ENCODE measurements at regions not wholly inside any gene's neighbourhood (a gene's known extent, or its start where the extent isn't known, plus 50 kb on each side); places are given as distances from the start of the nearest gene placed in this dataset.

- TF ChIP-seq EZH2 (IDR thresholded peaks at IDR 0.05; ENCODE audit: low read length, unreplicated experiment) (no peak), EZH2phosphoT487 (IDR thresholded peaks at IDR 0.05; ENCODE audit: borderline replicate concordance, low read length) (no peak), CTCF (conservative IDR thresholded peaks at IDR 0.05; ENCODE audit: low read depth, low read length) (no peak)
- Histone ChIP-seq H3K79me2 (ENCODE audit: low read length) (no peaks in the 10 kb centered on the region), H3K9ac (ENCODE audit: low read length) (no peak overlapping the region), H3K4me2 (ENCODE audit: low read length) (no peak overlapping the region), H3K9me3 (ENCODE audit: low read length) (no peaks in the 10 kb centered on the region), H3K4me1 (ENCODE audit: insufficient read depth, low read length) (no peaks in the 10 kb centered on the region), H3K27ac (ENCODE audit: low read length) (no peak overlapping the region), H3K4me3 (ENCODE audit: low read length) (no peak overlapping the region), H4K20me1 (ENCODE audit: low read length) (0 out of 2 replicates have a peak, but pooled peaks cover 4% of the 10 kb centered on the region), H3K27me3 (ENCODE audit: low read length) (peaks cover 52% of the 10 kb centered on the region), H2AFZ (ENCODE audit: low read length) (no peak overlapping the region), H3K9me2 (replicated peaks; ENCODE audit: low read length) (no peaks in the 10 kb centered on the region), H3F3A (ENCODE audit: low read length, unreplicated experiment) (no peaks in the 10 kb centered on the region), H3K36me3 (ENCODE audit: low read depth, low read length) (no peaks in the 10 kb centered on the region)
- DNase-seq = no peak
- ChIA-PET POLR2A (ENCODE audit: unreplicated experiment) (no interaction called here), CTCF (no interaction called here)
- intact Hi-C loops (cut with micrococcal nuclease) = no loop called here
- no peak for ATAC-seq
- no TSS peak for BruUV-seq (replicated peaks)
These were observed 611.6 kb upstream of the VRK2 start for GRCh38 chr2:57434972-57435371.

- intact Hi-C loops (cut with micrococcal nuclease) = no loop called here
- no peak for ATAC-seq
- H3K4me2 ChIP-seq (ENCODE audit: low read length) = no peak overlapping the region
- no peaks in the 10 kb centered on the region for H3K36me3 ChIP-seq (ENCODE audit: low read depth, low read length)
- H3K9ac ChIP-seq (ENCODE audit: low read length) = no peak overlapping the region
- no peak for TF ChIP-seq CTCF (conservative IDR thresholded peaks at IDR 0.05; ENCODE audit: low read depth, low read length)
- no peak for TF ChIP-seq EZH2phosphoT487 (IDR thresholded peaks at IDR 0.05; ENCODE audit: borderline replicate concordance, low read length)
- TF ChIP-seq EZH2 (IDR thresholded peaks at IDR 0.05; ENCODE audit: low read length, unreplicated experiment) = no peak
- 0 out of 2 replicates have a peak, but pooled peaks cover 4% of the 10 kb centered on the region for H4K20me1 ChIP-seq (ENCODE audit: low read length)
- DNase-seq = no peak
- no peaks in the 10 kb centered on the region for H3K4me1 ChIP-seq (ENCODE audit: insufficient read depth, low read length)
- H3K27me3 ChIP-seq (ENCODE audit: low read length) = peaks cover 53% of the 10 kb centered on the region
- CTCF ChIA-PET = no interaction called here
- no peaks in the 10 kb centered on the region for H3F3A ChIP-seq (ENCODE audit: low read length, unreplicated experiment)
- no peaks in the 10 kb centered on the region for H3K79me2 ChIP-seq (ENCODE audit: low read length)
- H2AFZ ChIP-seq (ENCODE audit: low read length) = no peak overlapping the region
- no peaks in the 10 kb centered on the region for H3K9me3 ChIP-seq (ENCODE audit: low read length)
- H3K27ac ChIP-seq (ENCODE audit: low read length) = no peak overlapping the region
- POLR2A ChIA-PET (ENCODE audit: unreplicated experiment) = no interaction called here
- BruUV-seq (replicated peaks) = no TSS peak
- no peak overlapping the region for H3K4me3 ChIP-seq (ENCODE audit: low read length)
- no peaks in the 10 kb centered on the region for H3K9me2 ChIP-seq (replicated peaks; ENCODE audit: low read length)
These were observed 609.5 kb upstream of the VRK2 start for GRCh38 chr2:57437077-57437476.

- Histone ChIP-seq H3K36me3 (ENCODE audit: low read depth, low read length) (no peaks in the 10 kb centered on the region), H3K4me1 (ENCODE audit: insufficient read depth, low read length) (no peaks in the 10 kb centered on the region), H3K27ac (ENCODE audit: low read length) (no peak overlapping the region), H3K9me3 (ENCODE audit: low read length) (no peaks in the 10 kb centered on the region), H2AFZ (ENCODE audit: low read length) (no peak overlapping the region), H3K4me2 (ENCODE audit: low read length) (no peak overlapping the region), H3F3A (ENCODE audit: low read length, unreplicated experiment) (no peaks in the 10 kb centered on the region), H3K4me3 (ENCODE audit: low read length) (no peak overlapping the region), H4K20me1 (ENCODE audit: low read length) (0 out of 2 replicates have a peak, but pooled peaks cover 4% of the 10 kb centered on the region), H3K27me3 (ENCODE audit: low read length) (peaks cover 57% of the 10 kb centered on the region), H3K9ac (ENCODE audit: low read length) (no peak overlapping the region), H3K79me2 (ENCODE audit: low read length) (no peaks in the 10 kb centered on the region), H3K9me2 (replicated peaks; ENCODE audit: low read length) (0 out of 2 replicates have a peak, but pooled peaks cover 4% of the 10 kb centered on the region)
- ChIA-PET POLR2A (ENCODE audit: unreplicated experiment) (no interaction called here), CTCF (no interaction called here)
- ATAC-seq (no peak), DNase-seq (no peak)
- BruUV-seq (replicated peaks) = no TSS peak
- intact Hi-C loops (cut with micrococcal nuclease) = no loop called here
- no peak for TF ChIP-seq EZH2phosphoT487 (IDR thresholded peaks at IDR 0.05; ENCODE audit: borderline replicate concordance, low read length)
- no peak for TF ChIP-seq EZH2 (IDR thresholded peaks at IDR 0.05; ENCODE audit: low read length, unreplicated experiment)
- TF ChIP-seq CTCF (conservative IDR thresholded peaks at IDR 0.05; ENCODE audit: low read depth, low read length) = no peak
These were observed 606.2 kb upstream of the VRK2 start for GRCh38 chr2:57440437-57440836.
